Ovary (tissue), 3 donors: ENCODE measurements at regions not wholly inside any gene's neighbourhood (a gene's known extent, or its start where the extent isn't known, plus 50 kb on each side); places are given as distances from the start of the nearest gene placed in this dataset.

ENCODE experiments used
- POLR2A ChIP-seq: fragments of 450-650 bp; IDR thresholded peaks from one replicate; pipeline ENCODE4 v1.6.1; 2017; ENCODE audit warnings: antibody characterized with exemption, mild to moderate bottlenecking, moderate library complexity
- TF ChIP-seq, protein P1 (sequence below), 3 donors: fragments of 450-650 bp in 2 of 3; fragments of 200-600 bp in 1 of 3; IDR thresholded peaks; one replicate each; pipeline versions ENCODE4 v1.5.1 to v1.8.0; 2016 to 2022; ENCODE audit warnings: antibody characterized with exemption in 3 of 3, mild to moderate bottlenecking in 1 of 3
- donor health status: DM: no; HTN: no; CAD: no.

DNA sequence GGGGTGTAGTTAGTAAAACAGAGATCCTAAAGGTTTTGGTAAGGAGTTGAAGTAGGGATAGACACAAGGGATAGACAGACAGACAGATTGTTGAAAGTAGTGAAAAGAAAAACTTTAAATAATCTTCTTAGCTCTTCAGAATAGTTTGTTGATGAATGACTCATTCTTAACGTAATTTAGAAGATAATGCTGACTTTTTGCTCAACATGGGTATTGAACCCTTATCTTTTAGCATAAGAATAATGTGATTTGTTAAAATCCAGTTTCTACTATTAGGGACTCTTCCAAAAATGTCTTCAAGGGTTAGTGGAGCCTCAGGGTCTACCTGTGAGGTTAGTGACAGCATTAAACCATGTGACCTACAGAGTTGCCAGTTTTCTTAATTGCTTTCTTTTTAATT is 411.2 kb downstream of the ETV1 start:
- no peak for TF ChIP-seq POLR2A
- TF ChIP-seq, protein P1, sequence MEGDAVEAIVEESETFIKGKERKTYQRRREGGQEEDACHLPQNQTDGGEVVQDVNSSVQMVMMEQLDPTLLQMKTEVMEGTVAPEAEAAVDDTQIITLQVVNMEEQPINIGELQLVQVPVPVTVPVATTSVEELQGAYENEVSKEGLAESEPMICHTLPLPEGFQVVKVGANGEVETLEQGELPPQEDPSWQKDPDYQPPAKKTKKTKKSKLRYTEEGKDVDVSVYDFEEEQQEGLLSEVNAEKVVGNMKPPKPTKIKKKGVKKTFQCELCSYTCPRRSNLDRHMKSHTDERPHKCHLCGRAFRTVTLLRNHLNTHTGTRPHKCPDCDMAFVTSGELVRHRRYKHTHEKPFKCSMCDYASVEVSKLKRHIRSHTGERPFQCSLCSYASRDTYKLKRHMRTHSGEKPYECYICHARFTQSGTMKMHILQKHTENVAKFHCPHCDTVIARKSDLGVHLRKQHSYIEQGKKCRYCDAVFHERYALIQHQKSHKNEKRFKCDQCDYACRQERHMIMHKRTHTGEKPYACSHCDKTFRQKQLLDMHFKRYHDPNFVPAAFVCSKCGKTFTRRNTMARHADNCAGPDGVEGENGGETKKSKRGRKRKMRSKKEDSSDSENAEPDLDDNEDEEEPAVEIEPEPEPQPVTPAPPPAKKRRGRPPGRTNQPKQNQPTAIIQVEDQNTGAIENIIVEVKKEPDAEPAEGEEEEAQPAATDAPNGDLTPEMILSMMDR (IDR thresholded peaks at IDR 0.05): no peak
